Chondrocyte (in vitro differentiated cells): ENCODE measurements at regions not wholly inside any gene's neighbourhood (a gene's known extent, or its start where the extent isn't known, plus 50 kb on each side); places are given as distances from the start of the nearest gene placed in this dataset.

Experiments
- DNase-seq: peaks from one replicate; pipeline ENCODE4 v3.0.0; 2021; ENCODE audit warnings: mixed read lengths, low spot score
- H3K27ac Mint-ChIP-seq: one replicate; pipeline ENCODE4 v1.8.0; 2021; ENCODE audit warnings: mild to moderate bottlenecking, moderate library complexity, mixed read lengths; ENCODE audit not compliant: unreplicated experiment
- H3K27me3 Mint-ChIP-seq: 2 replicates; pipeline ENCODE4 v1.8.0; 2021; ENCODE audit warnings: low read depth, mixed read lengths
- H3K36me3 Mint-ChIP-seq: 2 replicates; pipeline ENCODE4 v1.8.0; 2021; ENCODE audit warnings: low read depth, mixed read lengths
- H3K4me1 Mint-ChIP-seq: 2 replicates; pipeline ENCODE4 v1.8.0; 2021; ENCODE audit warnings: low read depth, mild to moderate bottlenecking, mixed read lengths
- H3K4me3 Mint-ChIP-seq: one replicate; pipeline ENCODE4 v1.8.0; 2021; ENCODE audit warnings: mild to moderate bottlenecking, moderate library complexity, mixed read lengths; ENCODE audit not compliant: unreplicated experiment
- H3K9me3 Mint-ChIP-seq: 2 replicates; pipeline ENCODE4 v1.8.0; 2021; ENCODE audit warnings: low read depth, mixed read lengths
- CTCF ChIP-seq: fragments of 200-600 bp; sonication (generic); IDR thresholded peaks from 2 replicates; pipeline ENCODE4 v1.5.0; 2021; ENCODE audit warnings: antibody characterized with exemption, mild to moderate bottlenecking, moderate library complexity

DNA sequence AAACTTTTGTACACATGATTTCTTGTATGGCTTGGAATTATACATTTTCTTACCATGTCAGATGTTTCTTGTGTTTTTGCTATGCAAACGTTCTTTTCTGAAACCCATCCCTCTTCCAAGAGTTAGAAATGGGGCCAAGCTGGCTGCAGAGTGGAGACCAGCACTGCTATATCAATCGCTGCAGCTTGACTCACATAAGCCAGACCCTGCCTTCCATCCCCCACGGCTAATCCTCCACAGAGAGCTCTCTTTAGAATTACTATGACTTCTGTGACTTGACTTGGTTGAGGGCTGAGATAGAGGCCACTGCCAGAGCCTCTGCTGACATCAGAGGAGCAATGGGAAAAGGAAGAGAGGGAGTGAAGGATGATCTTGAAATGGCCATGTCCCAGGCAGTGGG, 147.9 kb downstream of the DACT1 start:
- Mint-ChIP-seq H3K36me3 (peaks cover 1% of the 10 kb centered on the region), H3K27ac (no peak overlapping the region)

GRCh38 chr14:58787592-58787991, 149.8 kb downstream of the DACT1 start:
- peaks cover 41% of the 10 kb centered on the region for H3K4me1 Mint-ChIP-seq
- no peak for TF ChIP-seq CTCF
- peaks cover 4% of the 10 kb centered on the region for H3K27me3 Mint-ChIP-seq
- H3K36me3 Mint-ChIP-seq: peaks cover 1% of the 10 kb centered on the region
- H3K4me3 Mint-ChIP-seq: no peak overlapping the region
- H3K9me3 Mint-ChIP-seq: no peaks in the 10 kb centered on the region
- H3K27ac Mint-ChIP-seq: no peak overlapping the region
- DNase-seq: no peak

More for the DNA sequence above, 147.9 kb downstream of the DACT1 start:
- DNase-seq: no peak
- Mint-ChIP-seq H3K4me3 (no peak overlapping the region), H3K9me3 (no peaks in the 10 kb centered on the region), H3K4me1 (peaks cover 30% of the 10 kb centered on the region), H3K27me3 (peaks cover 4% of the 10 kb centered on the region)
- no peak for TF ChIP-seq CTCF

DNA sequence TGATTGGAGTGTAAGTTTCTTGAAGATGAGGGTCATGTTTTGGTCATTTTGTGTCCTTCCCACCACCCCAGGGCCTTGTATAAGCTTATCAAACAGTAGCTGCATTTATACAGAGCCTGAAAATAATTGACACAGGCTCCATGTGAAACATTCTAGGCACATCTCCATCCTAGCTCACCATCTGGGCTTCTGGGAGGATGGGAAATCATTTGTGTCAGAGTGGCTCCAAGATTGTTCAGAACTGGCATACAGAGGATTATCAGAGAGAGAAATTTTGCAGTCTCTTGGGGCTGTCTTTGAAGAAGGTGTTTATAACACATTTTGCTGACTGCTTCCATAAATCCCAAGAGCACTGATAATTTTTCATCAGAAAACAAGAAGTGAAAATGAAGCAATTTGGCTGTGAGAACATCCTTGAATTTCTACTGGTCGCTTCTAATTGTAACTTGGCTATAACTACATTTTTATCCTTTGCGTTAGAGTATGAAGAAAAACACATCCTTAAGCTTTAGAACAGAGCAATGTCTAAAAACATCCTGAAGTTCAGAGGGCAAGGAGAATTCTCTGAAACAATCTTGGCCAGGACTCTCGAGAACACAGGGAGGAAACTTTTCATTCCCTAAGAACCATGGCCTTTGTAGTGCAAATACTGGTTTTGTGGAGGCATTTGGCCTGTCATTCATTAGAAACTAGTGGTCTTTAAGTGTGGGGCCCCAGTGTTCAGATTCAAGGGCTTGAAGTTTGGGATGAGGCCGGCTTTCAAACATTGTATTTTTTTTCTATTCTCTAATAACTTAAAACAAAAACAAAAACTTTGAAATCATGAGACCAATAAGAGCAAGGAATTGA, 151.1 kb downstream of the DACT1 start:
- Mint-ChIP-seq H3K27ac (no peak overlapping the region), H3K27me3 (peaks cover 4% of the 10 kb centered on the region), H3K9me3 (no peaks in the 10 kb centered on the region), H3K4me1 (peaks cover 51% of the 10 kb centered on the region), H3K4me3 (no peak overlapping the region), H3K36me3 (peaks cover 1% of the 10 kb centered on the region)
- no peak for DNase-seq
- no peak for TF ChIP-seq CTCF

- Mint-ChIP-seq H3K36me3 (peaks cover 1% of the 10 kb centered on the region), H3K4me3 (no peak overlapping the region), H3K9me3 (no peaks in the 10 kb centered on the region), H3K27me3 (peaks cover 4% of the 10 kb centered on the region), H3K27ac (no peak overlapping the region), H3K4me1 (peaks cover 51% of the 10 kb centered on the region)
- no peak for TF ChIP-seq CTCF
- DNase-seq: no peak
These were observed 152.0 kb downstream of the DACT1 start for GRCh38 chr14:58789736-58790135.

DNA sequence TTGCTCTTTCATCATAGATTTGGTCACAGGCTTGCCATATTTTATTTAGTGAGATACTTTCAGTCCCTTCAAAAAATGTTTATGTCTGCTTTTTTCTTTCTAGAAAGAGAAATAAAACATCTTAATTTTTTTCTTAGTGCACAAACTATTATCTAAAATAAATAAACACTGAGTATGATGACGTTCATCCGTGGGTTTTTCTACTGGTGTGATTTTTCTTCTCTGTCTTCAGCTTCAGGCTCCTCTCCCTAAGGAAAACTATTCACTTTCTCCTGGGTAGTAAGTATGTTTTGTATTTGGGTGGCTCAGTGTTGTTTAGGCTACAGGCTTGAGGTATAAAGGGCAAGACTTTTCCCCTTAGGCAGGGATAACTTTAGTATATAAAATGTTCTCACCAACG, 154.7 kb downstream of the DACT1 start:
- no peak overlapping the region for H3K4me3 Mint-ChIP-seq
- peaks cover 2% of the 10 kb centered on the region for H3K27me3 Mint-ChIP-seq
- H3K4me1 Mint-ChIP-seq: peaks cover 55% of the 10 kb centered on the region
- DNase-seq: no peak
- no peaks in the 10 kb centered on the region for H3K9me3 Mint-ChIP-seq
- TF ChIP-seq CTCF: no peak
- H3K36me3 Mint-ChIP-seq: peaks cover 1% of the 10 kb centered on the region
- peak overlapping the region; percentile 72 for H3K27ac Mint-ChIP-seq
